GM12878 (cell line): ENCODE measurements at regions not wholly inside any gene's neighbourhood (a gene's known extent, or its start where the extent isn't known, plus 50 kb on each side); places are given as distances from the start of the nearest gene placed in this dataset.

Experiments used
- ATAC-seq: fragments of 200-7000 bp; cut with Tn5 transposase; 3 replicates; pipeline ENCODE4 v1.9.1; 2020; ENCODE audit warnings: mild to moderate bottlenecking, moderate library complexity
- BruUV-seq: library from RNA; stranded (reverse); fragments of 400-500 nt; replicated peaks from 2 replicates; lab custom pipeline; 2021; lab: Mats Ljungman, UMichigan
- CTCF ChIA-PET: fragments of 300-600 bp; sonication (Branson Sonifier 250); formaldehyde crosslinking; extraction: SDS; loops from one replicate; lab custom pipeline; 2021; ENCODE audit warnings: inconsistent platforms; lab: Yijun Ruan, JAX
- POLR2A ChIA-PET: fragments of 350-600 bp; formaldehyde crosslinking; extraction: SDS; loops from one replicate; lab custom pipeline; 2021; ENCODE audit warnings: inconsistent platforms; lab: Charles Lee
- RAD21 ChIA-PET: fragments of 300-600 bp; sonication (Branson Sonifier 250); formaldehyde crosslinking; loops from one replicate; lab custom pipeline; 2023; ENCODE audit warnings: antibody characterized with exemption; ENCODE audit not compliant: unreplicated experiment; lab: Charles Lee
- SMC1A ChIA-PET: fragments of 300-600 bp; sonication (Branson Sonifier 250); formaldehyde crosslinking; loops from one replicate; lab custom pipeline; 2023; ENCODE audit not compliant: unreplicated experiment, uncharacterized antibody; lab: Charles Lee
- DNase-seq: peaks from one replicate; pipeline ENCODE4 v3.0.0-alpha.2; 2011; ENCODE audit warnings: low read depth, low spot score
- FAIRE-seq: peaks from 3 replicates; lab custom pipeline; 2011; peaks lifted over from hg19 to GRCh38; lab: Jason Lieb, UNC
- H2AFZ ChIP-seq: 2 replicates; pipeline ENCODE4 v1.6.0; 2011; ENCODE audit warnings: low read depth, low read length, control low read depth; ENCODE audit not compliant: control insufficient read depth
- H3K27ac ChIP-seq: 2 replicates; pipeline ENCODE4 v1.5.1; 2011; ENCODE audit warnings: control low read depth; ENCODE audit not compliant: control insufficient read depth, insufficient read depth
- H3K27me3 ChIP-seq, 2 experiments: replicated peaks in 1 of 2; 2 replicates each; pipeline versions ENCODE4 v1.6.0 to v1.6.1; 2011; ENCODE audit warnings: low read length in 1 of 2; ENCODE audit not compliant: control insufficient read depth in 2 of 2, insufficient read depth in 2 of 2
- H3K36me3 ChIP-seq, 2 experiments: 2 replicates each; pipeline ENCODE4 v1.5.1; 2011; ENCODE audit warnings: low read length in 1 of 2; ENCODE audit not compliant: control insufficient read depth in 2 of 2, insufficient read depth in 2 of 2
- H3K4me1 ChIP-seq: 2 replicates; pipeline ENCODE4 v1.6.1; 2011; ENCODE audit warnings: mild to moderate bottlenecking, low read length, moderate library complexity, mixed read lengths; ENCODE audit not compliant: control insufficient read depth, insufficient read depth
- H3K4me2 ChIP-seq: 2 replicates; pipeline ENCODE4 v1.6.0; 2011; ENCODE audit warnings: control low read depth; ENCODE audit not compliant: control insufficient read depth, insufficient read depth
- H3K4me3 ChIP-seq: fragments of 200-600 bp; sonication (generic); 2 replicates; pipeline ENCODE4 v1.5.1; 2016
- H3K79me2 ChIP-seq: 2 replicates; pipeline ENCODE4 v1.6.0; 2011; ENCODE audit warnings: low read length; ENCODE audit not compliant: control insufficient read depth, insufficient read depth
- H3K9ac ChIP-seq: 2 replicates; pipeline ENCODE4 v1.8.0; 2011; ENCODE audit warnings: low read length, control low read depth, mixed read lengths; ENCODE audit not compliant: control insufficient read depth, insufficient read depth
- H3K9me3 ChIP-seq: replicated peaks from 3 replicates; pipeline ENCODE4 v1.5.1; 2011; ENCODE audit warnings: mild to moderate bottlenecking, low read length; ENCODE audit not compliant: control insufficient read depth, insufficient read depth
- H4K20me1 ChIP-seq: 2 replicates; pipeline ENCODE4 v1.6.0; 2011; ENCODE audit not compliant: control insufficient read depth, insufficient read depth
- CHD1 ChIP-seq: IDR thresholded peaks from 2 replicates; pipeline ENCODE4 v1.6.1; 2012; ENCODE audit warnings: low read depth, low read length, improper control_type of control experiment
- DPF2 ChIP-seq: fragments of 450-650 bp; IDR thresholded peaks from 2 replicates; pipeline ENCODE4 v1.6.1; 2017; ENCODE audit warnings: mild to moderate bottlenecking
- GATAD2B ChIP-seq: fragments of 450-650 bp; conservative IDR thresholded peaks from 2 replicates; pipeline ENCODE4 v1.6.1; 2017; ENCODE audit warnings: low read depth, mild to moderate bottlenecking, moderate library complexity
- JUND ChIP-seq: IDR thresholded peaks from 2 replicates; pipeline ENCODE4 v1.6.1; 2012; ENCODE audit warnings: low read depth, mild to moderate bottlenecking, low read length, improper control_type of control experiment, moderate library complexity
- KAT2A ChIP-seq: conservative IDR thresholded peaks from 2 replicates; pipeline ENCODE4 v1.6.1; 2011; ENCODE audit warnings: low read depth, low read length; ENCODE audit not compliant: control insufficient read depth
- MYB ChIP-seq: fragments of 150-350 bp; IDR thresholded peaks from 2 replicates; pipeline ENCODE4 v1.6.1; 2014; ENCODE audit warnings: mild to moderate bottlenecking, low read depth, low read length, borderline replicate concordance
- PAX5 ChIP-seq: IDR thresholded peaks from 2 replicates; pipeline ENCODE4 v1.6.1; 2011; ENCODE audit warnings: low read depth, low read length, borderline replicate concordance
- RBBP5 ChIP-seq: fragments of 200-600 bp; sonication (generic); conservative IDR thresholded peaks from 2 replicates; pipeline ENCODE4 v1.6.1; 2016
- SMAD5 ChIP-seq: IDR thresholded peaks from 2 replicates; pipeline ENCODE4 v1.6.1; 2016; ENCODE audit warnings: antibody characterized with exemption, low read depth
- SPI1 ChIP-seq: IDR thresholded peaks from 2 replicates; pipeline ENCODE4 v1.6.1; 2011; ENCODE audit warnings: low read depth, mild to moderate bottlenecking, low read length, moderate library complexity, borderline replicate concordance; ENCODE audit not compliant: insufficient read depth
- TARDBP ChIP-seq: IDR thresholded peaks from 2 replicates; pipeline ENCODE4 v1.6.1; 2016; ENCODE audit warnings: borderline replicate concordance
- TBL1XR1 ChIP-seq: IDR thresholded peaks from 2 replicates; pipeline ENCODE4 v1.6.1; 2012; ENCODE audit warnings: low read depth, low read length, improper control_type of control experiment
- YY1 ChIP-seq: IDR thresholded peaks from 2 replicates; pipeline ENCODE4 v1.6.1; 2011; ENCODE audit warnings: low read depth, mild to moderate bottlenecking, low read length
- ZNF207 ChIP-seq: fragments of 450-650 bp; IDR thresholded peaks from 2 replicates; pipeline ENCODE4 v1.6.1; 2014; ENCODE audit warnings: antibody characterized with exemption, mild to moderate bottlenecking, borderline replicate concordance
- WGBS: methylation state at CpG from one replicate; pipeline ENCODE4 v1.1.6; 2016; ENCODE audit warnings: low lambda C conversion rate; ENCODE audit not compliant: insufficient replicate concordance, insufficient coverage; ENCODE audit errors: missing lambda C conversion rate; 5-methylcytosine and 5-hydroxymethylcytosine counted together
- in situ Hi-C: fragments of 300-500 bp; cut with MboI; formaldehyde crosslinking; loops from 9 replicates; pipeline ENCODE4 v1.14.3; 2018; ENCODE audit warnings: mixed read lengths
- intact Hi-C: fragments of 100-400 bp; cut with micrococcal nuclease; formaldehyde crosslinking; loops from one replicate; pipeline ENCODE4 v1.14.2; 2022; ENCODE audit not compliant: unreplicated experiment
- TF ChIP-seq, protein P1 (sequence below): fragments of 450-650 bp; IDR thresholded peaks from 2 replicates; pipeline ENCODE4 v1.6.1; 2016; ENCODE audit warnings: mild to moderate bottlenecking
- TF ChIP-seq, protein P2 (sequence below): fragments of 450-650 bp; IDR thresholded peaks from 2 replicates; pipeline ENCODE4 v1.6.1; 2018; ENCODE audit warnings: mild to moderate bottlenecking, low read depth, moderate library complexity; ENCODE audit not compliant: partially characterized antibody
- TF ChIP-seq, protein P3 (sequence below): IDR thresholded peaks from 2 replicates; pipeline ENCODE4 v1.6.1; 2011; ENCODE audit warnings: mild to moderate bottlenecking, low read depth, low read length, moderate library complexity; ENCODE audit not compliant: insufficient replicate concordance
- TF ChIP-seq, protein P4 (sequence below): IDR thresholded peaks from 2 replicates; pipeline ENCODE4 v1.6.1; 2012; ENCODE audit warnings: mild to moderate bottlenecking, low read depth, low read length

DNA sequence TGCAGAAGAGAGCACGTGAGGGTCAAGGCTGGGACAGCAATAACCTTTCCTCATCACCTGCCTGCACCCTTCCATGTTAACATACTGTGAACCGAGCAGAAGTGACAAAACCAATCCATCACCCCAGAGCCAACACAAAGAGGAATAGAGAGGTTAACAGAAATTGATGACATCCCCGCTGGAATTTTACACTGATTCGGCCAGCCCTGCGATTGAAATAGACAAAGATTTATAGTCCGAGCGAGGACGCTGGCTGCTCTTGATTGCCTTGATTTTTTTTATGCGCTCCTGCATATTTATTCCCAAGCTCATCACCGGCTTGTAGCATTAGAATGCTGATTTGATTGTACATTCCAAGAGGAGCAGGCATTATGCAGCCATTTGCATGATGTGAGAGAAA lies 729.7 kb downstream of the BCL11B start:
- Histone ChIP-seq H2AFZ (no peak overlapping the region), H3K4me3 (no peak overlapping the region), H3K79me2 (no peaks in the 10 kb centered on the region), H3K9me3 (no peaks in the 10 kb centered on the region), H3K27me3 (no peaks in the 10 kb centered on the region), H3K27ac (no peak overlapping the region), H3K4me1 (no peaks in the 10 kb centered on the region), H3K9ac (no peak overlapping the region), H3K4me2 (no peak overlapping the region), H3K36me3 (no peaks in the 10 kb centered on the region), H4K20me1 (no peaks in the 10 kb centered on the region)
- WGBS = 42% methylated on average over 10 of the region's 10 CpGs
- no peak for FAIRE-seq
- no peak for DNase-seq
- BruUV-seq = no TSS peak
- ChIA-PET RAD21 (no interaction called here), SMC1A (interaction anchor here (1.2 kb wide), 1 partner anchor 208 kb away, joined by 4 read pairs; no protein-coding TSS in a partner anchor), POLR2A (no interaction called here), CTCF (interaction anchor here (1.1 kb wide), 1 partner anchor 97 kb away, joined by 3 read pairs; no protein-coding TSS in a partner anchor)
- intact Hi-C loops (no loop called here), in situ Hi-C loops (no loop called here)
- no peak for ATAC-seq
- TF ChIP-seq TBL1XR1 (no peak), PAX5 (no peak), RBBP5 (no peak), YY1 (no peak), GATAD2B (no peak), MYB (no peak), TARDBP (no peak), ZNF207 (no peak), DPF2 (no peak), KAT2A (no peak), SPI1 (no peak), CHD1 (no peak), SMAD5 (no peak), JUND (no peak)
- TF ChIP-seq, protein P1, sequence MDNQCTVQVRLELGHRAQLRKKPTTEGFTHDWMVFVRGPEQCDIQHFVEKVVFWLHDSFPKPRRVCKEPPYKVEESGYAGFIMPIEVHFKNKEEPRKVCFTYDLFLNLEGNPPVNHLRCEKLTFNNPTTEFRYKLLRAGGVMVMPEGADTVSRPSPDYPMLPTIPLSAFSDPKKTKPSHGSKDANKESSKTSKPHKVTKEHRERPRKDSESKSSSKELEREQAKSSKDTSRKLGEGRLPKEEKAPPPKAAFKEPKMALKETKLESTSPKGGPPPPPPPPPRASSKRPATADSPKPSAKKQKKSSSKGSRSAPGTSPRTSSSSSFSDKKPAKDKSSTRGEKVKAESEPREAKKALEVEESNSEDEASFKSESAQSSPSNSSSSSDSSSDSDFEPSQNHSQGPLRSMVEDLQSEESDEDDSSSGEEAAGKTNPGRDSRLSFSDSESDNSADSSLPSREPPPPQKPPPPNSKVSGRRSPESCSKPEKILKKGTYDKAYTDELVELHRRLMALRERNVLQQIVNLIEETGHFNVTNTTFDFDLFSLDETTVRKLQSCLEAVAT = no peak
- TF ChIP-seq, protein P2, sequence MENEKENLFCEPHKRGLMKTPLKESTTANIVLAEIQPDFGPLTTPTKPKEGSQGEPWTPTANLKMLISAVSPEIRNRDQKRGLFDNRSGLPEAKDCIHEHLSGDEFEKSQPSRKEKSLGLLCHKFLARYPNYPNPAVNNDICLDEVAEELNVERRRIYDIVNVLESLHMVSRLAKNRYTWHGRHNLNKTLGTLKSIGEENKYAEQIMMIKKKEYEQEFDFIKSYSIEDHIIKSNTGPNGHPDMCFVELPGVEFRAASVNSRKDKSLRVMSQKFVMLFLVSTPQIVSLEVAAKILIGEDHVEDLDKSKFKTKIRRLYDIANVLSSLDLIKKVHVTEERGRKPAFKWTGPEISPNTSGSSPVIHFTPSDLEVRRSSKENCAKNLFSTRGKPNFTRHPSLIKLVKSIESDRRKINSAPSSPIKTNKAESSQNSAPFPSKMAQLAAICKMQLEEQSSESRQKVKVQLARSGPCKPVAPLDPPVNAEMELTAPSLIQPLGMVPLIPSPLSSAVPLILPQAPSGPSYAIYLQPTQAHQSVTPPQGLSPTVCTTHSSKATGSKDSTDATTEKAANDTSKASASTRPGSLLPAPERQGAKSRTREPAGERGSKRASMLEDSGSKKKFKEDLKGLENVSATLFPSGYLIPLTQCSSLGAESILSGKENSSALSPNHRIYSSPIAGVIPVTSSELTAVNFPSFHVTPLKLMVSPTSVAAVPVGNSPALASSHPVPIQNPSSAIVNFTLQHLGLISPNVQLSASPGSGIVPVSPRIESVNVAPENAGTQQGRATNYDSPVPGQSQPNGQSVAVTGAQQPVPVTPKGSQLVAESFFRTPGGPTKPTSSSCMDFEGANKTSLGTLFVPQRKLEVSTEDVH = no peak
- TF ChIP-seq, protein P3, sequence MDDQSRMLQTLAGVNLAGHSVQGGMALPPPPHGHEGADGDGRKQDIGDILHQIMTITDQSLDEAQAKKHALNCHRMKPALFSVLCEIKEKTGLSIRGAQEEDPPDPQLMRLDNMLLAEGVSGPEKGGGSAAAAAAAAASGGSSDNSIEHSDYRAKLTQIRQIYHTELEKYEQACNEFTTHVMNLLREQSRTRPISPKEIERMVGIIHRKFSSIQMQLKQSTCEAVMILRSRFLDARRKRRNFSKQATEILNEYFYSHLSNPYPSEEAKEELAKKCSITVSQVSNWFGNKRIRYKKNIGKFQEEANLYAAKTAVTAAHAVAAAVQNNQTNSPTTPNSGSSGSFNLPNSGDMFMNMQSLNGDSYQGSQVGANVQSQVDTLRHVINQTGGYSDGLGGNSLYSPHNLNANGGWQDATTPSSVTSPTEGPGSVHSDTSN = no peak
- TF ChIP-seq, protein P4, sequence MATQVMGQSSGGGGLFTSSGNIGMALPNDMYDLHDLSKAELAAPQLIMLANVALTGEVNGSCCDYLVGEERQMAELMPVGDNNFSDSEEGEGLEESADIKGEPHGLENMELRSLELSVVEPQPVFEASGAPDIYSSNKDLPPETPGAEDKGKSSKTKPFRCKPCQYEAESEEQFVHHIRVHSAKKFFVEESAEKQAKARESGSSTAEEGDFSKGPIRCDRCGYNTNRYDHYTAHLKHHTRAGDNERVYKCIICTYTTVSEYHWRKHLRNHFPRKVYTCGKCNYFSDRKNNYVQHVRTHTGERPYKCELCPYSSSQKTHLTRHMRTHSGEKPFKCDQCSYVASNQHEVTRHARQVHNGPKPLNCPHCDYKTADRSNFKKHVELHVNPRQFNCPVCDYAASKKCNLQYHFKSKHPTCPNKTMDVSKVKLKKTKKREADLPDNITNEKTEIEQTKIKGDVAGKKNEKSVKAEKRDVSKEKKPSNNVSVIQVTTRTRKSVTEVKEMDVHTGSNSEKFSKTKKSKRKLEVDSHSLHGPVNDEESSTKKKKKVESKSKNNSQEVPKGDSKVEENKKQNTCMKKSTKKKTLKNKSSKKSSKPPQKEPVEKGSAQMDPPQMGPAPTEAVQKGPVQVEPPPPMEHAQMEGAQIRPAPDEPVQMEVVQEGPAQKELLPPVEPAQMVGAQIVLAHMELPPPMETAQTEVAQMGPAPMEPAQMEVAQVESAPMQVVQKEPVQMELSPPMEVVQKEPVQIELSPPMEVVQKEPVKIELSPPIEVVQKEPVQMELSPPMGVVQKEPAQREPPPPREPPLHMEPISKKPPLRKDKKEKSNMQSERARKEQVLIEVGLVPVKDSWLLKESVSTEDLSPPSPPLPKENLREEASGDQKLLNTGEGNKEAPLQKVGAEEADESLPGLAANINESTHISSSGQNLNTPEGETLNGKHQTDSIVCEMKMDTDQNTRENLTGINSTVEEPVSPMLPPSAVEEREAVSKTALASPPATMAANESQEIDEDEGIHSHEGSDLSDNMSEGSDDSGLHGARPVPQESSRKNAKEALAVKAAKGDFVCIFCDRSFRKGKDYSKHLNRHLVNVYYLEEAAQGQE = no peak
